ENCODE measurements at regions not wholly inside any gene's neighbourhood (a gene's known extent, or its start where the extent isn't known, plus 50 kb on each side); places are given as distances from the start of the nearest gene placed in this dataset.

DNA sequence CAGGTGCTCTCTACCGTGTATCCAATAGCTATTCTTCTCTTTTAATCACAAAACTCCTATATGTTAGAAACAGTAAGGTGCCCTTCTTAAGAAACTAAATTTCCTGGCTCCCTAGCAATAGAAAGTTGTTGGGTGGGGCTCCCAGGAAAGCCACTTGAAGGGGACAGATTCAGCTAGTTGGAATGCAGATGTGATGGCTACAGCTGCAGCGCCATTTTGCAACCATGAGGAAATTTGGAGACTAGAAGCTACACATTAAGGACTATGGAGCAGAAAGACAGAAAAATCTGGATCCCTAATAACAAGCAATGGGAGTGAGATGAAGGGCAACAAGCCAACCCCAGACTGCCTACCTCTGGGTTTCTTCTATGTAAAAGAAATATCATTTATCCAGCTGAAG, 108.8 kb upstream of the AFDN start:
- Mint-ChIP-seq H3K4me3 (no peak overlapping the region), H3K9me3 (no peaks in the 10 kb centered on the region), H3K36me3 (no peaks in the 10 kb centered on the region), H3K27ac (no peak overlapping the region), H3K27me3 (peaks cover 27% of the 10 kb centered on the region), H3K4me1 (no peaks in the 10 kb centered on the region)

GRCh38 chr6:167719920-167720319, 106.8 kb upstream of the AFDN start:
- Mint-ChIP-seq H3K4me1 (no peaks in the 10 kb centered on the region), H3K27me3 (peaks cover 21% of the 10 kb centered on the region), H3K9me3 (no peaks in the 10 kb centered on the region), H3K27ac (no peak overlapping the region), H3K36me3 (peaks cover 3% of the 10 kb centered on the region), H3K4me3 (no peak overlapping the region)

GRCh38 chr6:167720456-167721285, 106.0 kb upstream of the AFDN start:
- Mint-ChIP-seq H3K27ac (no peak overlapping the region), H3K4me1 (no peaks in the 10 kb centered on the region), H3K9me3 (no peaks in the 10 kb centered on the region), H3K4me3 (no peak overlapping the region), H3K27me3 (peaks cover 22% of the 10 kb centered on the region), H3K36me3 (peaks cover 3% of the 10 kb centered on the region)

- Mint-ChIP-seq H3K27me3 (peaks cover 23% of the 10 kb centered on the region), H3K4me3 (no peak overlapping the region), H3K36me3 (peaks cover 3% of the 10 kb centered on the region), H3K4me1 (no peaks in the 10 kb centered on the region), H3K9me3 (no peaks in the 10 kb centered on the region), H3K27ac (no peak overlapping the region)
Measured at GRCh38 chr6:167721291-167721690, 105.4 kb upstream of the AFDN start.

DNA sequence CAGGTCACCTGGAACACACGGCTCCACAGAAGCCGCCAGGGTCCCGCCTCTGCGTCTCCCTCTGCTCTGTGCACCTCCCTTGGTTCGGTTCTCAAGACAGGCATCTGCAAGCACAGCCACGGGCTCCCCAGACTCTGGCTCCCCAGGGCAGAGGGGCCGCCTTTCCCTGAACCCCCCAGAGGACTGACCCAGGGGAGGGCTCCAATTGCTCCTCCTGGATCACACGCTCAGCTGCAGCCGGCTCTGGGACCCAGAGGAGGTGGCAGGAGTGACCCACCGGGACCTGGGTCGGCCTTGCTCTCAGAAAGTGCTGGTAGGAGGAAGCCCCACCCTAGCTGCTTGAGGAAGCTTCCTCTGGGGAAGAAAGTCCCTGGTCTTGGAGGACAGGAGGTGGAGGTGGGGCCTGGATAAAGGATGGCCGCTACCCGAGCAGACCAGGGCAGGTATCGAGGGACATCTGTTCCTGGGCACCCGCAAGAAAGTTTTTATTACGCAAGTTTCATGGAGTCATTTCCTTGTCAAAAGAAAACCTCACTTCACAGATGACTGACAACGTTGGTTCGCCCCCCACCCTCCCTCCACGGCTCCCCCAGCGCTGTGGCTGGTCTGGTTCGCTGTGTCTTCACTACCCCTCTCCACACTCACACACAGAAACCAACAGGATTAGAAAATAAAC, 103.9 kb upstream of the AFDN start:
- Mint-ChIP-seq H3K4me3 (no peak overlapping the region), H3K36me3 (peaks cover 3% of the 10 kb centered on the region), H3K9me3 (no peaks in the 10 kb centered on the region), H3K27ac (no peak overlapping the region), H3K27me3 (peaks cover 21% of the 10 kb centered on the region), H3K4me1 (no peaks in the 10 kb centered on the region)

GRCh38 chr6:167726043-167726621, 100.6 kb upstream of the AFDN start:
- H3K27me3 Mint-ChIP-seq: peaks cover 25% of the 10 kb centered on the region
- H3K9me3 Mint-ChIP-seq: no peaks in the 10 kb centered on the region
- no peaks in the 10 kb centered on the region for H3K4me1 Mint-ChIP-seq
- peaks cover 3% of the 10 kb centered on the region for H3K36me3 Mint-ChIP-seq
- no peak overlapping the region for H3K27ac Mint-ChIP-seq
- H3K4me3 Mint-ChIP-seq: no peak overlapping the region

- Mint-ChIP-seq H3K36me3 (no peaks in the 10 kb centered on the region), H3K27me3 (peaks cover 10% of the 10 kb centered on the region), H3K4me3 (no peak overlapping the region), H3K4me1 (no peaks in the 10 kb centered on the region), H3K9me3 (no peaks in the 10 kb centered on the region), H3K27ac (no peak overlapping the region)
Measured at GRCh38 chr6:167730441-167730840, 96.3 kb upstream of the AFDN start.

DNA sequence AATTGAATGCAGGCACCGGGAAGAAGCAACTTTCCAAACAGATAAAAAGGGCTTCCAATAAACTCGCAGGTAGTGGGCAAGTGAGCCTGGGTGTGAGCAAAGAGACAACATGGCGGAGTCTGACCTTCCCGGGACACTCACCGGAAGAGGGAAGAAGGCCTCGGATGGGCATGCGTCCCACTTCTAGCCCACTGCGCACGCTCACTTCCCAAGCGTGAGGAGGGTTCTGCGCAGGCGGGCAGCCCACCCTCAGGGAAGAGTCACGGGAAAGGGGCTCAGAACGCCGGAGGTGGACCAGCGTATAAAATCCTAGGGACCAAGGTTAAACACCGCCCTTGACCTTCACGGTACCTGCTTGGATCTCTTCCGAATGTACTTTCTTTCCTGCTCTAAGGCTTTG, 95.5 kb upstream of the AFDN start:
- Mint-ChIP-seq H3K4me3 (no peak overlapping the region), H3K9me3 (no peaks in the 10 kb centered on the region), H3K27ac (no peak overlapping the region), H3K4me1 (no peaks in the 10 kb centered on the region), H3K36me3 (no peaks in the 10 kb centered on the region), H3K27me3 (peaks cover 9% of the 10 kb centered on the region)

DNA sequence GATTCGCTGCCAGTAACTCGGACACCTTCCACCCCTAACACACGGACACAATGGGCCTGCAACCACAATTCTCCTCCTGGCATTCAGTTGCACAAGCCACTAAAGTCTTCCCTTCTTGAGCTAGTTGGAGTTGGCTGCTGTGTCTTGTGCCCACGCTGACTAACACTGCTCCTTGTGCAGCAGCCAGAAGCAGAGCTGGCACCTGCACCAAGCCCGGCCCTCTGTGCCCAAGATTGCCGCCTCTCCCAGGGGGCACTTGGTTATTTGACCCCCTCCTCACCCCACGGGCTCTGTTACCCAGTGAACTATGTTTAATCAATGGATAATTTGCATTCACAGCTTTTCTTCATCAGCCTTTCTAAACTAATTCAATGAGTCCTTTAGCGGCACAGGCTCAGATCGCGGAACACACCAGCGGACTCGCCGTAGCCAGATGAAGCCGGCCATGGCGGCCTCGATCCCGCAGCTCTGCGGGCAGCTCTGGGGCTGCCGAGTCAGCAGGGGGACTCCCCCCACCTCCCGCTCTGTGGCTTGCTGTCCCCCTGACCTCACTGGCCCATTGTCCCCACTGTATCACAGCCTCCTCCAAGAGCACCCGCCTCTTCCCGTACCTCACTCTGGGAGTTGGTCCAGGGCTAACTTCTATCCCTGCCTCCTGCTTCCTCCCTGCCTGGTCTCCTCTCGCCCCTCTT, 94.8 kb upstream of the AFDN start:
- no peak overlapping the region for H3K27ac Mint-ChIP-seq
- no peaks in the 10 kb centered on the region for H3K36me3 Mint-ChIP-seq
- no peaks in the 10 kb centered on the region for H3K4me1 Mint-ChIP-seq
- H3K4me3 Mint-ChIP-seq: no peak overlapping the region
- peaks cover 8% of the 10 kb centered on the region for H3K27me3 Mint-ChIP-seq
- H3K9me3 Mint-ChIP-seq: no peaks in the 10 kb centered on the region

DNA sequence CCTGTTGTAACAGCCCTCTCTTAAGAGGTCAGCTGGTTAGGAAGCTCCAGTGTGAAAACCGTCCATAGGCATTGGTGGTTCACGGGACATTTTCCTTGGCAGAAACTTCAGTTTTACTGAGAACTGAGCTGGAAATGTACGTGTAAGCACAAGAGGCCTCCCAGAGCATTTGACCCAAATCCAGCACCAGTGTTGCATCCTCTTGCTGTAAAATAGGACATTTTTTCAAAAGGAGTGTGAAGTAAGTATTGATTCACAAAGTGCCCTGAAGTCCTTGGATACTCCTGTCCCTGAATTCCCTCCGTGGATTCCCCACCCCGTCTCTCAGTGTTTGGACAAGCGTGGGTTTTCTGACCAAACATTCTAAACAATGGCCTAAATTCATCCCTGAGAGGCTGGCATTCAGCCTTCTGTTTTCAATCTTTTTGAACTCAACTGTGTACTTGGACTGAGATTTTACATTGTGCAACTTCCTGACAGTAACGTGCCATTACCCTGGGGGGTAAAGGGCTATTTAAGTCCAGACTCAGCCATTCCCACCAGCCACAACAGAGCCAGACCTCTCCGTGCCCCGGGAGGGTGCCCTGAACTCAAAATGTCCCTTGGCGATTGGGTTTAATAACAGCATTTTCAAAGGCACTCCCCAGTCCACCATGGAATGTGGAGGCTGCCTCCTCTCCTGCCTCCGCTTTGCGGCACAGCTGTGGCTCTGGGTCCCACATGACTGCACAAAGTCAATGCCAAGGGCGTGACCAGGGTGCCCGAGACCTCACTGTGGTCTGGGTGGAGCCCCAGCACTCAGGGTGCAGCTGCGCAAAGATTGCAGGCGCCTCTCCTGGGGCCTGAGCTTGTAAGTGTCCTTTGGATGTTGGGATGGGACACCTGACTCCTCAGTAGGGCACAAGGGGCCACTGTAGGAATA, 92.7 kb upstream of the AFDN start:
- no peaks in the 10 kb centered on the region for H3K9me3 Mint-ChIP-seq
- peaks cover 5% of the 10 kb centered on the region for H3K27me3 Mint-ChIP-seq
- H3K4me3 Mint-ChIP-seq: no peak overlapping the region
- H3K4me1 Mint-ChIP-seq: no peaks in the 10 kb centered on the region
- no peaks in the 10 kb centered on the region for H3K36me3 Mint-ChIP-seq
- H3K27ac Mint-ChIP-seq: no peak overlapping the region

- H3K36me3 Mint-ChIP-seq: no peaks in the 10 kb centered on the region
Measured at GRCh38 chr6:167734662-167735083, 92.0 kb upstream of the AFDN start.

DNA sequence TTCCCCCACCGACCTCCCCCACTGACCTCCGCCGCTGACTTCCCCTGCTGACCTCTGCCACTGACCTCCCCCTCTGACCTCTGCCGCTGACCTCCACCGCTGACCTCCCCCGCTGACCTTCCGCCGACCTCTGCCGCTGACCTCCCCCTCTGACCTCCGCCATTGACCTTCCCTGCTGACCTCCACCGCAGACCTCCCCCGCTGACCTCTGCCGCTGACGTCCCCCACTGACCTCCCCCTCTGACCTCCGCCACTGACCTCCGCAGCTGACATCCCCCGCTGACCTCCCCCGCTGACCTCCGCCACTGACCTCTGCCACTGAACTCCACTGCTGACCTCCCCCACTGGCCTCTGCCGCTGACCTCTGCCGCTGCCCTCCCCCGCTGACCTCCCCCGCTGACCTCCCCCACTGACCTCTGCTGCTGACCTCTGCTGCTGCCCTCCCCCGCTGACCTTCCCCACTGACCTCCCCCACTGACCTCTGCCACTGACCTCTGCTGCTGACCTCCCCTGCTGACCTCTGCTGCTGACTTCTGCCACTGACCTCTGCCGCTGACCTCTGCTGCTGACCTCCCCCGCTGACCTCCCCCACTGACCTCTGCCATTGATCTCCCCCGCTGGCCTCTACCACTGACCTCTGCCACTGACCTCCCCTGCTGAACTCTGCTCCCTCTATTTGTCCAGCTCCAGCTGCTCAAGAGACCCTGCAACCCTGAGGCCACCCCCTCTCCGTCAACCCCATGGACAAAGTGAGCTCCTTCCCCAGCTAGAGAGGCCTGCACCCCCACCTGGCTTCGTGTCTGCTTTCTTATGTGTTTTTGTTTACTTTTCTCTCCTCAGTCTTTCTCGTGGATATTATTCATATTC, 91.4 kb upstream of the AFDN start:
- Mint-ChIP-seq H3K36me3 (no peaks in the 10 kb centered on the region), H3K27ac (no peak overlapping the region), H3K27me3 (peaks cover 6% of the 10 kb centered on the region), H3K4me1 (no peaks in the 10 kb centered on the region), H3K9me3 (no peaks in the 10 kb centered on the region), H3K4me3 (no peak overlapping the region)

More at GRCh38 chr6:167734662-167735083, 92.0 kb upstream of the AFDN start:
- Mint-ChIP-seq H3K4me1 (no peaks in the 10 kb centered on the region), H3K9me3 (no peaks in the 10 kb centered on the region), H3K4me3 (no peak overlapping the region), H3K27me3 (peaks cover 5% of the 10 kb centered on the region), H3K27ac (no peak overlapping the region)

DNA sequence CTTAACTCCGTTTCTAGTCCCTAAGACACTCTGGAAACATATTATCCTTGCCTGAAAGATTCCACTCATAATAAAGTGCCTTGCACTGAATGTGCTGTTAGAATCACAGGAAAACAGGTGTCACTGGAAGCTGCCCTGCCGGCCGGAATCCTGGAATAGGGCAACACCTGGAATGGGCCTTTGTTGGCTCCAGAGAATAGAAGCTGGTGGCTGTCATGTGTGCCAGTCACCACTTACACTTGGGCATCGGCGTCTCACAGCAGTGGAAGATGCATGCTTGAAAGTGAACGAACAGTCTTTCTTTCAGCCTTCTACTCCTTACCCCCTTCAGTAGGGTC, 90.8 kb upstream of the AFDN start:
- H3K4me3 Mint-ChIP-seq: no peak overlapping the region
- no peaks in the 10 kb centered on the region for H3K36me3 Mint-ChIP-seq
- no peaks in the 10 kb centered on the region for H3K9me3 Mint-ChIP-seq
- no peaks in the 10 kb centered on the region for H3K4me1 Mint-ChIP-seq
- peaks cover 4% of the 10 kb centered on the region for H3K27me3 Mint-ChIP-seq
- no peak overlapping the region for H3K27ac Mint-ChIP-seq

- H3K27ac Mint-ChIP-seq: no peak overlapping the region
- H3K9me3 Mint-ChIP-seq: no peaks in the 10 kb centered on the region
- peaks cover 4% of the 10 kb centered on the region for H3K27me3 Mint-ChIP-seq
- no peak overlapping the region for H3K4me3 Mint-ChIP-seq
- H3K4me1 Mint-ChIP-seq: no peaks in the 10 kb centered on the region
- no peaks in the 10 kb centered on the region for H3K36me3 Mint-ChIP-seq
Measured at GRCh38 chr6:167736486-167737204, 90.1 kb upstream of the AFDN start.

Measured in activated naive CD4-positive, alpha-beta T cell treated with anti-CD3 and anti-CD28 coated beads, Interleukin-2, amount 50 U/mL, for 24 hours (primary cell).